ENCODE measurements at regions not wholly inside any gene's neighbourhood (a gene's known extent, or its start where the extent isn't known, plus 50 kb on each side); places are given as distances from the start of the nearest gene placed in this dataset.

DNA sequence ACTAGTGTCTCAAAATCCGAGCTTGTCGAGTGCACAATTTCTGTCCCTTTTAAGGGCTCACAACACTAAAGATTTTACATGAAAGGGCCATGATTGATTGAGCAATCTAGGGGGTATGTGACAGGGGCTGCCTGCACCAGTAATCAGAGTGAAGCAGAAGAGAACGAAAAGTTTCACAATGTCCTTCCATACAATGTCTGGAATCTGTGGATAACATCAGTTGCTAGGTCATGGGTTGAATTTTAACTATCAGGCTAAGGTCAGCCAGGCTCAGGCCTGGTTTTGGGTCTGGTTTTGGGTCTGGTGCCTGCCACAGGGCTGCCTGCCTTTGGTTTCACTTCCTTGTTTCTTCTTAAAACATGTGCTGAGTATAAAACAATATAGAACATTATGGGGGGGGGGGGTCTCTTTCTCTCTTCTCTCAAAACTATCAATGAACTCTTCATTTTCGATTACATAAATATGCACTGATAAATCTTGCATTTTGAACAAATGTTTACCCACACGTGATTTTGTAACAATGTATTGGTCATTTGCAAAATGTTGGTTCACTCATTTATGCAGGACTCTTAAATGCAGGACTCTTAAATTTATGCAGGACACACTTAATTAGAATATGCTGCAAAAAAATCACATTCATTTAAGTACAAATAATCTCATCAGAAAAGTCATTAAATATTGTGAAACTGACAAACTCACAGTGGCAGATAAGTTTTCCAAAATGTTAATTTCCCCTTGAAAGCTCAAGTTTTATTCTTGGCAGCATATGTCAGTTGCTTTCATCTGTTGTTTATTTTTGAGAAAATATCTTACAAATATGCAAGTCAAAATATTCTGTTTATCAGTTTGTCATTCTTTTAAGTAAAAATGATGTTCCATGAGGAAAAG, 290.5 kb upstream of the KYNU start:
- TF ChIP-seq, protein P1, sequence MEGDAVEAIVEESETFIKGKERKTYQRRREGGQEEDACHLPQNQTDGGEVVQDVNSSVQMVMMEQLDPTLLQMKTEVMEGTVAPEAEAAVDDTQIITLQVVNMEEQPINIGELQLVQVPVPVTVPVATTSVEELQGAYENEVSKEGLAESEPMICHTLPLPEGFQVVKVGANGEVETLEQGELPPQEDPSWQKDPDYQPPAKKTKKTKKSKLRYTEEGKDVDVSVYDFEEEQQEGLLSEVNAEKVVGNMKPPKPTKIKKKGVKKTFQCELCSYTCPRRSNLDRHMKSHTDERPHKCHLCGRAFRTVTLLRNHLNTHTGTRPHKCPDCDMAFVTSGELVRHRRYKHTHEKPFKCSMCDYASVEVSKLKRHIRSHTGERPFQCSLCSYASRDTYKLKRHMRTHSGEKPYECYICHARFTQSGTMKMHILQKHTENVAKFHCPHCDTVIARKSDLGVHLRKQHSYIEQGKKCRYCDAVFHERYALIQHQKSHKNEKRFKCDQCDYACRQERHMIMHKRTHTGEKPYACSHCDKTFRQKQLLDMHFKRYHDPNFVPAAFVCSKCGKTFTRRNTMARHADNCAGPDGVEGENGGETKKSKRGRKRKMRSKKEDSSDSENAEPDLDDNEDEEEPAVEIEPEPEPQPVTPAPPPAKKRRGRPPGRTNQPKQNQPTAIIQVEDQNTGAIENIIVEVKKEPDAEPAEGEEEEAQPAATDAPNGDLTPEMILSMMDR (IDR thresholded peaks at IDR 0.05; ENCODE audit: low read length, missing control alignments), result no peak
- DNase-seq (ENCODE audit: low read depth), result no peak
- H3K4me3 ChIP-seq (replicated peaks; ENCODE audit: low read depth, low read length), result no peak overlapping the region

DNA sequence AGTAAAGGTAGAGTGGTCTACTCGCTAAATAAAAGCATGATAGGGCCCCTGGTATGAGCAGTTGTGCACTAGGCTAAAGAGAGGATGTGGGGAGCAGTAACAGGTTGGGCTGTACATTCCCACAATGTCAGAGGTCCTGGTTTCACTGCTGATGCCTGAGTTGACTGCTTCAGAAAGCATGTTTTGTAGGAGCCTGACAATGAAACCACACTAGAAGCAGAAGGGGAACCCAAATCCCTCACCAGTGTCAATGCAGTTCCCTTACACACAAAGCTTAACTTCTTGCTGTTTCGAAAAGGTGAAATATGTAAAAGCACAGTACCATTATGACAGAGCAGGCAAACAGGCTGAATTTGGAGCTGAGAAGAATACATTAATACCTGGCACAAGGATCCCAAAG, 291.7 kb upstream of the KYNU start:
- H3K4me3 ChIP-seq (replicated peaks; ENCODE audit: low read depth, low read length), result no peak overlapping the region
- DNase-seq (ENCODE audit: low read depth), result no peak
- TF ChIP-seq, protein P1 (IDR thresholded peaks at IDR 0.05; ENCODE audit: low read length, missing control alignments), result no peak

DNA sequence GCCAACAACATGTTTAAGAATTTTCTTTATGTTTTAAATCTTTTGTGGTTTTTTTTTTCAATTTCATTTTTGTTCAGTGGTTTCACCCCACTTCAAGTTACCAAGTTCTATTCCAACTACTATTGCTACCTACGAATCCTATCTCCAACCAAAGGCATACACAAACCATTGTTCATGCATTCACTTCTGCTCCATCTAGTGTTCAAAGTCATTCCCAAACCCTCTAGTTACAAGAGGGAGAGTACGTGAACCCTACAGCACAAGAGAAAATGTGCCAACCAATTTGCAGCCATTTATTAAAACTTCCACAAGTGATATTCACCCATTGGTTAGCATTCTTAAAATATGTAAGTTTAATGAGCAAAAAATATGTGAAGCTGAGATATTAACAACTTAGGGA, 295.1 kb upstream of the KYNU start:
- no peak overlapping the region for H3K4me3 ChIP-seq (replicated peaks; ENCODE audit: low read depth, low read length)
- DNase-seq (ENCODE audit: low read depth), result no peak
- TF ChIP-seq, protein P1 (IDR thresholded peaks at IDR 0.05; ENCODE audit: low read length, missing control alignments), result no peak

DNA sequence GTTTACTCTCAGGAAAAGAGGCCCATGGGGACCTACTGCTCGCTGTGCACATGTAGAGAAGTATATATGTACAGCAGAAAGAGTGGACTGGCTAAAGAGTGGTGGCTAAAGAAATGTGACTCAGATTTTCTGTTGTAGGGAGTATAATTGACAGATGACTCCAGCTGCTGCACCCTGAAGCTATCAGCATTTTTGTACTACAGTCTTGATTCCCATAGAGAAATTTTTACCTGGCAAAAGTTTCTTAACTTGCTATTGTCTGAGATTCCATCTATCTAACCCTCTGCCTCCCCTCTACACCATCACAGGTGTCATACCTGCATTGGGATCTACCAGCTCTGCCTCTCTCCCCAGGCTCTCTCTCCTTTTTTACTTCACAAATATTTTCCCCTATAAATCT, 296.0 kb upstream of the KYNU start:
- no peak for DNase-seq (ENCODE audit: low read depth)
- TF ChIP-seq, protein P1 (IDR thresholded peaks at IDR 0.05; ENCODE audit: low read length, missing control alignments), result no peak
- no peak overlapping the region for H3K4me3 ChIP-seq (replicated peaks; ENCODE audit: low read depth, low read length)

DNA sequence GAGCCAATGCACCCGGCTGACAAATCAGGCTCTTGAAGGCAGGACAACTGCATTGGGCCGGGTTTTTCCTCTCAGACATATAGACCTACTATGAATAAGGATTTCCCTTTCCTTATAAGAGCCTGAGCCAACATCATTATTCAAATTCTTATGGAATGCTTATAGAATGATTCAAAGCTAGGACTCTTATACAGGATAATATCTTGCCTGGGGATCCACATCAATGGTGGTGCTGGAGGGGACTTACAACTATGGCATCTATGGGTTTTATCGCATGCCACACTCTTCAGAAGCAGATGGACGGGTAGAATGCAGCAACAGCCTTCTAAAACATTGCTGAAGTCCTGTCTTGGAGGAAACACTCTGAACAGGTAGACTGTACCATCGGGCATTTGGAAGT, 296.8 kb upstream of the KYNU start:
- H3K4me3 ChIP-seq (replicated peaks; ENCODE audit: low read depth, low read length), result no peak overlapping the region
- DNase-seq (ENCODE audit: low read depth), result no peak
- TF ChIP-seq, protein P1 (IDR thresholded peaks at IDR 0.05; ENCODE audit: low read length, missing control alignments), result no peak

DNA sequence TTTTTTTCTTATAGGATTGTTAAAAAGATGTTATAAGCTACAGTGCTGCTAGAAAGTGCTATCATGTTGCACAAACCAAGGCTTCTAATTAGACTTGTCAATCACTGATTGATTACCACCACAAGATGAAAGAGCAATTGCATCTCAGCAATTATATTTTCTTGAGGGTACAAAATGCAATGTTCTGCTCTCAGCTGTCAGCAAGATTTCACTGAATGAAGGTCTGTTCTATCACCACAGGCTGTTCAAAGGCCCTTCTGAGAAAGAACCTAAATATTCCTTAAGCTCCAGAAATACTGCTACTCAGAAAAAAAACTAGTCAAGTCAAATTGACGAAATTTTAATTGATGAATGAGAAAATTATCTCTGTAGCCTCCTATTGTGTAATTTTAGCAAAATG, 301.9 kb upstream of the KYNU start:
- no peak overlapping the region for H3K4me3 ChIP-seq (replicated peaks; ENCODE audit: low read depth, low read length)
- TF ChIP-seq, protein P1 (IDR thresholded peaks at IDR 0.05; ENCODE audit: low read length, missing control alignments), result no peak
- no peak for DNase-seq (ENCODE audit: low read depth)

DNA sequence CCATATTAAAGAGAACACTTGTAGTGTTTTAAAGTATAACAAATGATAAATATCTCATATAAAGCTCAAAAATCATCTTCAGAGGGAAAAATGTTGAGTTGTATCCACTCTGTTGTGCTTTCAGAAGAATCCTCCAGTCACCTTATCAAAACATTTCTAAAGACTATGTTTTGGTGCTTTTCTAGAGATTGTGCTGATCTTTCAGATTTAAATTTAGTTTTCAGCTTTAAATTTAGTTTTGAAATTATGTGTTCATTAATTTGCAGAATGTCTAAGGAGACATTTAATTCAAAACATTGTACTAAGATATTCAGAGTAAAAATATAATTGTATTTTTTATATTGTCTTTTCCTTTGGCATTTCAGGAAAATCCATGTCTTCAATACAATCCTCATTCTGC, 303.1 kb upstream of the KYNU start:
- TF ChIP-seq, protein P1 (IDR thresholded peaks at IDR 0.05; ENCODE audit: low read length, missing control alignments), result no peak
- H3K4me3 ChIP-seq (replicated peaks; ENCODE audit: low read depth, low read length), result no peak overlapping the region
- no peak for DNase-seq (ENCODE audit: low read depth)

Data from fibroblast of pulmonary artery (primary cell).